OCI-LY1 (cell line): ENCODE measurements at regions not wholly inside any gene's neighbourhood (a gene's known extent, or its start where the extent isn't known, plus 50 kb on each side); places are given as distances from the start of the nearest gene placed in this dataset.

Experiments used
- H2AFZ ChIP-seq: fragments of 200-600 bp; sonication (generic), shearing (Covaris generic); 2 replicates; pipeline ENCODE4 v1.6.0; 2014; ENCODE audit warnings: antibody characterized with exemption, mild to moderate bottlenecking, low read length
- H3F3A ChIP-seq: fragments of 200-600 bp; sonication (generic), shearing (Covaris generic); 2 replicates; pipeline ENCODE4 v1.6.0; 2014; ENCODE audit warnings: mild to moderate bottlenecking, antibody characterized with exemption, low read length, moderate library complexity; ENCODE audit not compliant: insufficient read depth
- H3K27ac ChIP-seq: fragments of 200-600 bp; sonication (generic); 2 replicates; pipeline ENCODE4 v1.5.1; 2014; ENCODE audit warnings: low read length, mixed run types, mild to moderate bottlenecking, low read depth; ENCODE audit not compliant: poor library complexity, severe bottlenecking
- H3K27me3 ChIP-seq: fragments of 200-600 bp; sonication (generic); 2 replicates; pipeline ENCODE4 v1.6.0; 2014; ENCODE audit warnings: antibody characterized with exemption, mild to moderate bottlenecking, low read length, moderate library complexity; ENCODE audit not compliant: insufficient read depth
- H3K36me3 ChIP-seq: fragments of 200-600 bp; sonication (generic); 2 replicates; pipeline ENCODE4 v1.6.1; 2014; ENCODE audit warnings: mild to moderate bottlenecking, antibody characterized with exemption, low read length, moderate library complexity, mixed read lengths; ENCODE audit not compliant: insufficient read depth
- H3K4me1 ChIP-seq: fragments of 200-600 bp; sonication (generic); 2 replicates; pipeline ENCODE4 v1.5.1; 2014; ENCODE audit warnings: mild to moderate bottlenecking, low read length, moderate library complexity; ENCODE audit not compliant: insufficient read depth, severe bottlenecking
- H3K4me2 ChIP-seq: fragments of 200-600 bp; sonication (generic), shearing (Covaris generic); 2 replicates; pipeline ENCODE4 v1.6.1; 2014; ENCODE audit warnings: low read length
- H3K4me3 ChIP-seq: fragments of 200-600 bp; sonication (generic); 2 replicates; pipeline ENCODE4 v1.5.1; 2014; ENCODE audit warnings: low read length, low read depth, mild to moderate bottlenecking, mixed read lengths; ENCODE audit not compliant: poor library complexity, severe bottlenecking
- H3K79me2 ChIP-seq: fragments of 200-600 bp; shearing (Covaris generic); 2 replicates; pipeline ENCODE4 v1.6.1; 2016; ENCODE audit warnings: mixed run types, low read length, mixed read lengths; ENCODE audit not compliant: insufficient read depth
- H3K9ac ChIP-seq: fragments of 200-600 bp; sonication (generic), shearing (Covaris generic); 2 replicates; pipeline ENCODE4 v1.6.1; 2014; ENCODE audit warnings: mild to moderate bottlenecking, low read length, mixed read lengths
- H3K9me2 ChIP-seq: fragments of 200-600 bp; sonication (generic), shearing (Covaris generic); 2 replicates; pipeline ENCODE4 v1.6.1; 2014; ENCODE audit warnings: low read depth, mild to moderate bottlenecking, low read length, mixed read lengths
- H3K9me3 ChIP-seq: fragments of 200-600 bp; shearing (Covaris generic); 2 replicates; pipeline ENCODE4 v1.6.1; 2014; ENCODE audit warnings: low read length, mixed read lengths
- H4K20me1 ChIP-seq: fragments of 200-600 bp; sonication (generic), shearing (Covaris generic); 2 replicates; pipeline ENCODE4 v1.6.0; 2016; ENCODE audit warnings: mild to moderate bottlenecking, low read length; ENCODE audit not compliant: insufficient read depth
- EZH2 ChIP-seq: fragments of 200-600 bp; sonication (generic), shearing (Covaris generic); IDR thresholded peaks from 2 replicates; pipeline ENCODE4 v1.8.0; 2017; ENCODE audit warnings: borderline replicate concordance, mixed run types, mild to moderate bottlenecking, antibody characterized with exemption, low read length, moderate library complexity, mixed read lengths
- TF ChIP-seq, protein P1 (sequence below): fragments of 200-600 bp; sonication (generic), shearing (Covaris generic); IDR thresholded peaks from 2 replicates; pipeline ENCODE4 v1.5.1; 2017; ENCODE audit warnings: mild to moderate bottlenecking, antibody characterized with exemption, low read length, moderate library complexity, mixed read lengths

DNA sequence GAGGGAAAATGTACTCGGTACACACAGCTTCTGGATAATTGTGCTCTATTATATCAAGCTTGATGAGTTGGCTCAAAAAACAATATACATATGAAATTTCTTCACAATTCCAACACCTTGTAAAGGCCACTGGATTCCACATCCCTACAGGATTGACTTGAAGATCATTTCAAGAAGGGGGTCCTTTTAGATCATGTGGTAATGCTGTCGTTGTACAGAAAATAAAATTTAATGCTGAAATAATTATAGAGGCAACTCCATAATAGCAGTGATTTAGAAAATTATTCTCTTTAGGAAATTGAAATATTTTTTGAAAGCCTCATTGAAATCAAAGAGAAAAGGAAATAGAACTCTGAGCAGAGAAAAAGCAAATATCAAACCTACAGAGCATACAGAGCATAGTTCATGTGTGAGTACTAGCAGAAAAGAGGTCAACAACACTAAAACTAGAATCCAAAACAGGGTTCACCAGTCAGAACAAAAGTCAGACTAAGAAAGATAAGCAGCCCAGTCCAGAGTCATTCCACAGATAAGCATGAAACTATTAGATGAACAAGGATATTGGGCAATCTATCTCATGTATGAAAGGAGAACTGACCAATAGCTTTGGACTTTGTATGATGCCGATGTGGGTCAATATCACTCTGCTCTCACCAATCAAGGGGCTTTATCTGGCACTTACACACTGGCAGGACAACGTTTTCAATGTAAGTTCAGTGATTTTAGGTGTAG is 79.5 kb upstream of the PALMD start:
- H3K4me2 ChIP-seq: no peak overlapping the region
- no peaks in the 10 kb centered on the region for H3K9me2 ChIP-seq
- H3K9ac ChIP-seq: no peak overlapping the region
- peaks cover 5% of the 10 kb centered on the region for H3K4me1 ChIP-seq
- H3K36me3 ChIP-seq: no peaks in the 10 kb centered on the region
- H3K27ac ChIP-seq: no peak overlapping the region
- no peaks in the 10 kb centered on the region for H3K27me3 ChIP-seq
- no peaks in the 10 kb centered on the region for H3F3A ChIP-seq
- H3K9me3 ChIP-seq: no peaks in the 10 kb centered on the region
- no peak overlapping the region for H3K4me3 ChIP-seq
- no peak for TF ChIP-seq EZH2
- TF ChIP-seq, protein P1, sequence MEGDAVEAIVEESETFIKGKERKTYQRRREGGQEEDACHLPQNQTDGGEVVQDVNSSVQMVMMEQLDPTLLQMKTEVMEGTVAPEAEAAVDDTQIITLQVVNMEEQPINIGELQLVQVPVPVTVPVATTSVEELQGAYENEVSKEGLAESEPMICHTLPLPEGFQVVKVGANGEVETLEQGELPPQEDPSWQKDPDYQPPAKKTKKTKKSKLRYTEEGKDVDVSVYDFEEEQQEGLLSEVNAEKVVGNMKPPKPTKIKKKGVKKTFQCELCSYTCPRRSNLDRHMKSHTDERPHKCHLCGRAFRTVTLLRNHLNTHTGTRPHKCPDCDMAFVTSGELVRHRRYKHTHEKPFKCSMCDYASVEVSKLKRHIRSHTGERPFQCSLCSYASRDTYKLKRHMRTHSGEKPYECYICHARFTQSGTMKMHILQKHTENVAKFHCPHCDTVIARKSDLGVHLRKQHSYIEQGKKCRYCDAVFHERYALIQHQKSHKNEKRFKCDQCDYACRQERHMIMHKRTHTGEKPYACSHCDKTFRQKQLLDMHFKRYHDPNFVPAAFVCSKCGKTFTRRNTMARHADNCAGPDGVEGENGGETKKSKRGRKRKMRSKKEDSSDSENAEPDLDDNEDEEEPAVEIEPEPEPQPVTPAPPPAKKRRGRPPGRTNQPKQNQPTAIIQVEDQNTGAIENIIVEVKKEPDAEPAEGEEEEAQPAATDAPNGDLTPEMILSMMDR: no peak
- no peaks in the 10 kb centered on the region for H3K79me2 ChIP-seq
- H4K20me1 ChIP-seq: no peaks in the 10 kb centered on the region
- no peak overlapping the region for H2AFZ ChIP-seq

DNA sequence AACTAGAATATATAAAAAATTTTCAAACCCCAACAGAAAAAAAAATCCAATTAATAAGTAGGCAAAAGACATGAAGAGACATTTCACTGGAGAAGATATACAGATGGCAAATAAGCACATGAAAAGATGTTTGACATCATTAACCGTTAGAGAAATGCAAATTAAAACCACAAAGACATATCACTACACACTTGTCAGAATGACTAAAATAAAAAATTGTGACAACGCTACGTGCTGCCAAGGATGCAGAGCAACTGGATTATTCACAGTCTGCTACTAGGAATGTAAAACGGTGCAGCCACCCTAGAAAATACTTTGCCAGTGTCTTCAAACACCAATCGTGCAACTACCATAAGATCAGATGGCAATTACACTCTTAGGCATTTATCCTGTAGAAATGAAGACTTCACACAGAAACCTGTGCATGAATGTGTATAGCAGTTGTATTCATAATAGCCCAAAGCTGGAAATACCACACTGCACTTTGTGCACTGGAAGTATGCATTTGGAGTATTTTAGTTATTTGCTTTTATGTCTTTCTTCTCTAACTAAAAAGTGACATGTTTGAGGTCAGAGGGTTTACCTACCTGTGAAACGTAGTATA is 75.3 kb upstream of the PALMD start:
- no peaks in the 10 kb centered on the region for H4K20me1 ChIP-seq
- H3K9me2 ChIP-seq: no peaks in the 10 kb centered on the region
- H3K4me2 ChIP-seq: no peak overlapping the region
- no peaks in the 10 kb centered on the region for H3K79me2 ChIP-seq
- H3K9me3 ChIP-seq: no peaks in the 10 kb centered on the region
- H3K27me3 ChIP-seq: no peaks in the 10 kb centered on the region
- peaks cover 5% of the 10 kb centered on the region for H3K4me1 ChIP-seq
- no peak overlapping the region for H3K27ac ChIP-seq
- no peaks in the 10 kb centered on the region for H3F3A ChIP-seq
- no peak overlapping the region for H2AFZ ChIP-seq
- H3K4me3 ChIP-seq: no peak overlapping the region
- TF ChIP-seq, protein P1: no peak
- TF ChIP-seq EZH2: no peak
- H3K9ac ChIP-seq: no peak overlapping the region
- no peaks in the 10 kb centered on the region for H3K36me3 ChIP-seq

DNA sequence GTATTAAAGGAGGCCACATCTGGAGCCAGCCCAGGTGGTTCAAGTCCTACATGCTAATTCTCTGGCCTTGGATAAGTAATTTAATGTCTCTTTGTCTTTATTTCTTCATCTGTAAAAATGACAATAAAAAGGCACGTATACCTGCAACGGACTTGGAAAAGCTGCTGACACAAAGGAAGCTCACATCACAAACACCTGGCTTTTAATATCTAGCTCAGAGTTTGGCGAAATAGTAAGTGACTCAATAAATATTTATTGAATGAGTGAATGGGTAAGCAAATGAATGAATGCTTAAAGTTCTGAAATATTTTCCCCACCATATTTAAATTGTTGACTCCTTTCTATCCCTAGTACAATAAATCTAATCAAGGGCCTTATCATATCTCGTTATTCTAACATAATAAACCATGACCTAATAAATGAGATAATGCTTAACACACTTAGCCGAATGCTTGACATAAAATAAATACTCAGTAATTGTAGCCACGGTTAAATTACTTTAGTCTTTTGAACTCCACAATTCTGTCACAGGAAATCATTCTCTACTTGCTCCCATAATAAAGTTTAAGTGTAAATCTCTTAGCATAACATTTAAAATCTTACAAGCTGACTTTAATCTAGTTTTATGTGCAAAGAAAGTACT is 74.7 kb upstream of the PALMD start:
- Histone ChIP-seq H3K27me3 (no peaks in the 10 kb centered on the region), H3K4me3 (no peak overlapping the region), H3F3A (no peaks in the 10 kb centered on the region), H3K79me2 (no peaks in the 10 kb centered on the region), H2AFZ (no peak overlapping the region), H3K36me3 (no peaks in the 10 kb centered on the region), H4K20me1 (no peaks in the 10 kb centered on the region), H3K9me2 (no peaks in the 10 kb centered on the region), H3K4me1 (peaks cover 5% of the 10 kb centered on the region), H3K9me3 (no peaks in the 10 kb centered on the region), H3K27ac (no peak overlapping the region), H3K9ac (no peak overlapping the region), H3K4me2 (no peak overlapping the region)
- no peak for TF ChIP-seq EZH2
- TF ChIP-seq, protein P1: no peak
